ENCODE measurements at regions not wholly inside any gene's neighbourhood (a gene's known extent, or its start where the extent isn't known, plus 50 kb on each side); places are given as distances from the start of the nearest gene placed in this dataset.
A peak's percentile ranks its signal among the peaks of the same experiment; 100 is the strongest.
"Not testable (repeated sequence)": the region's sequence is repeated elsewhere in the genome, so short reads cannot be mapped to it uniquely, and the experiment has no call there.

GRCh38 chrX:150058728-150059127 lies 120.4 kb upstream of the EOLA2 start:
- no peak for DNase-seq

GRCh38 chrX:150060406-150060805 lies 122.1 kb upstream of the EOLA2 start:
- DNase-seq: no peak

- peak; percentile 72 for DNase-seq
Measured at GRCh38 chrX:150062292-150063137, 124.2 kb upstream of the EOLA2 start.

GRCh38 chrX:150063138-150063518 lies 124.8 kb upstream of the EOLA2 start:
- DNase-seq: peak; percentile 38

- peak; percentile 80 for DNase-seq
Measured at GRCh38 chrX:150063674-150064073, 125.4 kb upstream of the EOLA2 start.

- no peak for DNase-seq
Measured at GRCh38 chrX:150074175-150074574, 135.9 kb upstream of the EOLA2 start.

GRCh38 chrX:150080497-150080896 lies 142.2 kb upstream of the EOLA2 start:
- no peak for DNase-seq

GRCh38 chrX:150081076-150081475 lies 142.8 kb upstream of the EOLA2 start:
- DNase-seq: no peak

GRCh38 chrX:150084496-150085229 lies 146.4 kb upstream of the EOLA2 start:
- DNase-seq: no peak

GRCh38 chrX:150085881-150086280 lies 147.6 kb upstream of the EOLA2 start:
- DNase-seq: no peak

- DNase-seq: no peak
Measured at GRCh38 chrX:150086371-150086770, 148.1 kb upstream of the EOLA2 start.

GRCh38 chrX:150087612-150088011 lies 149.3 kb upstream of the EOLA2 start:
- DNase-seq: no peak

- no peak for DNase-seq
Measured at GRCh38 chrX:150088042-150088441, 149.8 kb upstream of the EOLA2 start.

GRCh38 chrX:150088766-150089518 lies 150.7 kb upstream of the EOLA2 start:
- DNase-seq: no peak

- DNase-seq: not testable (repeated sequence)
Measured at GRCh38 chrX:150091300-150091699, 153.0 kb upstream of the EOLA2 start.

- DNase-seq: no peak
Measured at GRCh38 chrX:150092549-150092948, 154.3 kb upstream of the EOLA2 start.

- DNase-seq: no peak
Measured at GRCh38 chrX:150094375-150094774, 156.1 kb upstream of the EOLA2 start.

- DNase-seq: no peak
Measured at GRCh38 chrX:150094996-150095395, 156.7 kb upstream of the EOLA2 start.

GRCh38 chrX:150099316-150099715 lies 161.0 kb upstream of the EOLA2 start:
- DNase-seq: no peak

- no peak for DNase-seq
Measured at GRCh38 chrX:150100261-150100660, 162.0 kb upstream of the EOLA2 start.

- DNase-seq: no peak
Measured at GRCh38 chrX:150118476-150118875, 180.2 kb upstream of the EOLA2 start.

GRCh38 chrX:150119323-150119722 lies 181.0 kb upstream of the EOLA2 start:
- no peak for DNase-seq

- not testable (repeated sequence) for DNase-seq
Measured at GRCh38 chrX:150125045-150125444, 186.8 kb upstream of the EOLA2 start.

GRCh38 chrX:150127216-150127615 lies 188.9 kb upstream of the EOLA2 start:
- no peak for DNase-seq

Measured in MV-4-11 (cell line).